Uterus (tissue), 2 donors: ENCODE measurements at regions not wholly inside any gene's neighbourhood (a gene's known extent, or its start where the extent isn't known, plus 50 kb on each side); places are given as distances from the start of the nearest gene placed in this dataset.

ENCODE experiments used
- CTCF ChIP-seq, 4 experiments: fragments of 200-600 bp in 2 of 4; fragments of 450-650 bp in 2 of 4; sonication (generic) in 2 of 4; IDR thresholded peaks; one replicate each; pipeline ENCODE4 v1.5.1; 2016 to 2019; ENCODE audit warnings: antibody characterized with exemption in 4 of 4, mild to moderate bottlenecking in 2 of 4, moderate library complexity in 1 of 4
- POLR2A ChIP-seq, 2 donors: fragments of 450-650 bp; IDR thresholded peaks; one replicate each; pipeline ENCODE4 v1.6.1; 2016; ENCODE audit warnings: antibody characterized with exemption in 2 of 2, mild to moderate bottlenecking in 1 of 2, moderate library complexity in 1 of 2

DNA sequence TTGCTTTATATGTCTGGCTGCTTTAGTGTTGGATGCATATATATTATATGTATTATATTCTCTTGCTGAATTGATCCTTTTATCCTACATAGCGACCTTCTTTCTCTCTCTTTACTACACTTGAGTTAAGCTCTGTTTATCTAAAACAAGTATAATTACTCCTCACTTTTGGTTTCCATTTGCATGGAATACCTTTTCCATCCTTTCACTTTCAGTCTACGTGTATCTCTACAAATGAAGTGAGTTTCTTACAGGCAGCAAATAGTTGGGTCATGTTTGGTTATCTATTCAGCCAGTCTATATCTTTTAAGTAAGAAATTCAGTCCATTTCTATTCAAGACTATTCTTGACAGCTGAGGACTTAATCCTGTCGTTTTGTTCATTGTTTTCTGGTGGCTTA lies 167.5 kb upstream of the USP38 start:
- TF ChIP-seq CTCF (IDR thresholded peaks at IDR 0.05) (no peak), POLR2A (IDR thresholded peaks at IDR 0.05) (no peak)
